Fibroblast of mammary gland (primary cell): ENCODE measurements at regions not wholly inside any gene's neighbourhood (a gene's known extent, or its start where the extent isn't known, plus 50 kb on each side); places are given as distances from the start of the nearest gene placed in this dataset.
A peak's percentile ranks its signal among the peaks of the same experiment; 100 is the strongest.

Experiments used
- DNase-seq: peaks from one replicate; pipeline ENCODE4 v3.0.0-alpha.2; 2010; ENCODE audit warnings: low read depth
- H3K4me3 ChIP-seq: 2 replicates; pipeline ENCODE4 v1.5.1; 2011; ENCODE audit warnings: low read depth, mild to moderate bottlenecking, low read length, moderate library complexity; ENCODE audit not compliant: control insufficient read depth
- TF ChIP-seq, protein P1 (sequence below): conservative IDR thresholded peaks from 2 replicates; pipeline ENCODE4 v1.5.1; 2011; ENCODE audit warnings: low read depth, low read length, inconsistent platforms; ENCODE audit not compliant: control insufficient read depth, insufficient read depth

GRCh38 chr12:127909041-127909440 lies 357.9 kb upstream of the TMEM132C start:
- TF ChIP-seq, protein P1, sequence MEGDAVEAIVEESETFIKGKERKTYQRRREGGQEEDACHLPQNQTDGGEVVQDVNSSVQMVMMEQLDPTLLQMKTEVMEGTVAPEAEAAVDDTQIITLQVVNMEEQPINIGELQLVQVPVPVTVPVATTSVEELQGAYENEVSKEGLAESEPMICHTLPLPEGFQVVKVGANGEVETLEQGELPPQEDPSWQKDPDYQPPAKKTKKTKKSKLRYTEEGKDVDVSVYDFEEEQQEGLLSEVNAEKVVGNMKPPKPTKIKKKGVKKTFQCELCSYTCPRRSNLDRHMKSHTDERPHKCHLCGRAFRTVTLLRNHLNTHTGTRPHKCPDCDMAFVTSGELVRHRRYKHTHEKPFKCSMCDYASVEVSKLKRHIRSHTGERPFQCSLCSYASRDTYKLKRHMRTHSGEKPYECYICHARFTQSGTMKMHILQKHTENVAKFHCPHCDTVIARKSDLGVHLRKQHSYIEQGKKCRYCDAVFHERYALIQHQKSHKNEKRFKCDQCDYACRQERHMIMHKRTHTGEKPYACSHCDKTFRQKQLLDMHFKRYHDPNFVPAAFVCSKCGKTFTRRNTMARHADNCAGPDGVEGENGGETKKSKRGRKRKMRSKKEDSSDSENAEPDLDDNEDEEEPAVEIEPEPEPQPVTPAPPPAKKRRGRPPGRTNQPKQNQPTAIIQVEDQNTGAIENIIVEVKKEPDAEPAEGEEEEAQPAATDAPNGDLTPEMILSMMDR, result no peak
- no peak for DNase-seq
- H3K4me3 ChIP-seq, result no peak overlapping the region

DNA sequence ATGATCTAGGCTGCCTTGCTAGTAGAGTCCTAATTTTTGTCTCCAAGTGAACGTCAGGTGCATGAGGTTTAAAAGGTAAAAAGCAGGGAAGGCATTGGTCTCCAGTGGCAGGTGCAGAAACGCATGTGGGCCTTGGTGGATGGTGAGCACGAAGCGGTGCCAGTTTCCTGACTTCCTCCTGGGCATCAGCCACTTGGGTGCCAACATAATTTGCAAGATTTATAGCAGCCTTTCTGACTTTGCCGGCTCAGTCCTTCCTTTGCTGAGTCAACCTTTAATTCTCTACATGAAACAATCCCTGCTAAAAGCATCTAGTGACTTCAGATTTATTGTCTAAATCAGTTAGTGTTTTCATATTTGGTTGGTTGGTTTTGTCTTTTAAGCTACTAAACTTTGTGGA lies 355.7 kb upstream of the TMEM132C start:
- no peak overlapping the region for H3K4me3 ChIP-seq
- DNase-seq, result no peak
- TF ChIP-seq, protein P1, result no peak

DNA sequence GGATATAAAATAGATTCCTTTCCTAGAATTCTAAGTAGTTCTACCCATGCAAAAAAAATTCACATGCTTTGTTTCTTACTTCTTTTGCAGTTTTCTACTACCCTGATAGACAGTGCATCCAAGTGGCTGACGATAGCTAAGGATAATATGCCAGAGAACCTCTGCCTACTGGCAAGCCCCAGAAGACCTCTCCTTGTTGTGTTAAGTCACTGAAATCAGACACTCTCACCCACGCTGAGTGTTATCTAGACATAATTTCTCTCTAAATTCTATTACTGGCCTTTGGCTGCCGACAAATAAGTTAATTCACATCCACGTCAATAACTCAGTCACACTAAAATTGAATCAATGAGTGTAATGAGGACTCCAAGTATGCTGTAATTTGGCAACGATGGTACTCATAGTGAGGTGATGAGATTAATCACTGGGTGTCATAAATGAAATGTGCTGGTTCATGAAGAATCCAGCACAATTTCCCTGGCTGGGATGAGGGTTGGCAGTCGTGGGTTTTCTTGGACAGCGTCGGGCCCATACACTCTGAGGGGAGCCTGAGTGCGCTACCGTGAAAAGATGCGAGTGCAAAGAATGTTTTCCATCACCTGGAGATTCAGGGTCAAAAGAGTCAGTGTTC lies 354.8 kb upstream of the TMEM132C start:
- TF ChIP-seq, protein P1, result no peak
- H3K4me3 ChIP-seq, result no peak overlapping the region

DNA sequence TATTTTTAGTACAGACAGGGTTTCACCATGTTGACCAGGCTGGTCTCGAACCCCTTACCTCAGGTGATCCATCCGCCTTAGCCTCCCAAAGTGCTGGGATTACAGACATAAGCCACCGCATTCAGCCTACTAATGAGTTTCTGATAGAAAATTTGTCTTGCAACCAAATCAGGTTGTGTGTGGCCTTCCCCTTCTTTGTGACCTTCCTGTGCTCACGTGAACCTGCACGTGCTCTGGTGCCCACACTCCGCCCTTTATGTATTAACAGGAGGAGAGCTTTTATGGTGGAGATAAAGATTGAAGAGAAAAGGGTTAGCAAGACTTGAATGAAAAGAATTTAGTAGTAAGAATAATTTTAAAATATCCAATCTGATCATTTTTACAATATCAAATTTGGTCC lies 343.5 kb upstream of the TMEM132C start:
- TF ChIP-seq, protein P1, result no peak
- no peak overlapping the region for H3K4me3 ChIP-seq
- DNase-seq, result no peak

More for the DNA sequence above, 354.8 kb upstream of the TMEM132C start:
- no peak for DNase-seq

GRCh38 chr12:127925971-127926370 lies 341.0 kb upstream of the TMEM132C start:
- DNase-seq, result peak; percentile 15
- TF ChIP-seq, protein P1, result peak; percentile 34

DNA sequence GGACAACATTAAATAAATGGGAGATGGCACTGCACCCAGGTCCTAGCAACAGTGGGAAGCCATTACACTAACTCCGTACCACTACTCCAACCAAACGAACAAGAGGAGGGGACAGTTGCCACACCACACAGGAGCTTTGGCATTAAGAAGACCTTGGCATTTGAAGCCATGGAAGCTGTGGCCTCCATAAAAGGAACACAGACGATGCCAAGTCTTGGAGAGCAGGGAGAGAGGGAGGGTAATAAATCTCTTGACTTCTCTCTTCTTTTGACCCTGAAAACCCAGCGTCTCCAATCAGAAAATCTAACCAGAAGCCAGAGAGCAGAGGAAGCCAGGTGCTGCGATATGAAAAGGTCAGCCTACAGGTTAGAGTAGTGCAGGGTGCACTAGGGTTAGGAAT lies 338.8 kb upstream of the TMEM132C start:
- no peak for DNase-seq
- no peak overlapping the region for H3K4me3 ChIP-seq
- TF ChIP-seq, protein P1, result no peak

More at GRCh38 chr12:127925971-127926370, 341.0 kb upstream of the TMEM132C start:
- no peak overlapping the region for H3K4me3 ChIP-seq
